Activated CD4-positive, alpha-beta memory T cell treated with anti-CD3 and anti-CD28 coated beads, Interleukin-2, amount 10 ng/mL, durations not matched to agents 7 days and 5 days (primary cell): ENCODE measurements at regions not wholly inside any gene's neighbourhood (a gene's known extent, or its start where the extent isn't known, plus 50 kb on each side); places are given as distances from the start of the nearest gene placed in this dataset.
A peak's percentile ranks its signal among the peaks of the same experiment; 100 is the strongest.
"Not testable (repeated sequence)": the region's sequence is repeated elsewhere in the genome, so short reads cannot be mapped to it uniquely, and the experiment has no call there.

Experiments used
- CTCF ChIA-PET: fragments of 350-600 bp; sonication (Branson Sonifier 250); formaldehyde crosslinking; loops from one replicate; lab custom pipeline; 2021; ENCODE audit warnings: antibody characterized with exemption, inconsistent platforms; lab: Charles Lee
- POLR2A ChIA-PET: fragments of 350-600 bp; sonication (Branson Sonifier 250); formaldehyde crosslinking; loops from one replicate; lab custom pipeline; 2021; ENCODE audit warnings: antibody characterized with exemption; lab: Charles Lee
- DNase-seq: peaks from one replicate; pipeline ENCODE4 v3.0.0-alpha.2; 2020
- H3K27ac Mint-ChIP-seq: one replicate; pipeline ENCODE4 v1.8.0; 2021; ENCODE audit warnings: mild to moderate bottlenecking, mixed read lengths
- H3K27me3 Mint-ChIP-seq: one replicate; pipeline ENCODE4 v1.8.0; 2021; ENCODE audit warnings: mixed read lengths
- H3K36me3 Mint-ChIP-seq: one replicate; pipeline ENCODE4 v1.8.0; 2021; ENCODE audit warnings: low read depth, mixed read lengths
- H3K4me1 Mint-ChIP-seq: one replicate; pipeline ENCODE4 v1.8.0; 2021; ENCODE audit warnings: mixed read lengths
- H3K4me3 Mint-ChIP-seq: one replicate; pipeline ENCODE4 v1.8.0; 2021; ENCODE audit warnings: mild to moderate bottlenecking, mixed read lengths
- H3K9me3 Mint-ChIP-seq: one replicate; pipeline ENCODE4 v1.8.0; 2021; ENCODE audit warnings: mixed read lengths

DNA sequence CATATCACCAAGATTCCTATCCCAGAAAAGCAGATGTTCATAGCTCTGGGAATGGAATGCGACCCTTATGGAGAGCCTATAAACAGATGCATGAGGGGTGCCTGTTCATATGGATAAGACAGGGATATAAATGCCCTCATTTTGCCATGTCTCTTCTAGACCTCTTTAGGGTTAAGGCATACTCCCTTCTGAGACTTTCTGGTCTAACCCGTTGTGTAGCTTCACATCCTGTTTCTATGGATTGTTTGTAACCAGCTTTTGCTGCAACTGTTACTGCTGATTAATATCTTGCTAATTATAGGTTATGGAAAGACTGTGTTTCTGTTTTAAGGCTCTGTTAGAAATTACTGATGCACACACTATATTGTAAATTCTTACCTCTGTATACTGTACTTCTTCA lies 193.5 kb upstream of the ALG10B start:
- POLR2A ChIA-PET, H3K27ac Mint-ChIP-seq, H3K4me1 Mint-ChIP-seq, CTCF ChIA-PET, H3K36me3 Mint-ChIP-seq, H3K27me3 Mint-ChIP-seq, H3K4me3 Mint-ChIP-seq, DNase-seq: not testable (repeated sequence)
- peaks cover 11% of the 10 kb centered on the region for H3K9me3 Mint-ChIP-seq

DNA sequence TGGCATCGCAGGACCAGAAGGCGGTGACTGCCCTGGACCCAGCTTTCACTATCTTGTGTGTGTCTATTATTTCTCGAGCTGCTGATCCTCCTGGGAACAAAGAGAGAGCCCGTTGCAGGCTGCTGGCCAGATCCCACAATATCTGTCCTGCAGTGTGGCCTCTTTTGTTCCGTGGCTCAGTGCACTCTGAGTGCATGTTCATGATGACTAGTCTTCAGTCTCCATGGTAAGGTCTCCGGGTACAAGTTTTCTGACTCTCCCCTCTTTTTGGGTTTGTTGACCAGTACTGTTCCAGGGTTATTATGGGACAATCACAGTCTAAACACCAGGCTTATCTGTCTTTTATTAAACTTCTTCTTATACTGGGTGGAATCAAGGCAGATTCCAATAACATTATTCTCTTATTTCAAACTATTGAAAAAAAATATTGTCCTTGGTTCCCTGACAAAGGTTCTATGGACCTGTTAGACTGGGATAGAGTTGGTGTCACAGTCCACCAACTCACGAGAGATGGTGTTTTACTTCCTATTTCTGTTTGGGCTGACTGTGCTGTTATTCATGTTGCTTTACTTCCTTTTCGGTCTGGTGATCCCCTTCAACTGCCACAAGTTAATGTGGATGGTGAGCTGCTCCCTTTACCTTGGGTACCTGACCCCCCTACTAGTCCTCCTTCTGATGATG lies 192.9 kb upstream of the ALG10B start:
- no peak for DNase-seq
- CTCF ChIA-PET = no interaction called here
- H3K27ac Mint-ChIP-seq = no peak overlapping the region

DNA sequence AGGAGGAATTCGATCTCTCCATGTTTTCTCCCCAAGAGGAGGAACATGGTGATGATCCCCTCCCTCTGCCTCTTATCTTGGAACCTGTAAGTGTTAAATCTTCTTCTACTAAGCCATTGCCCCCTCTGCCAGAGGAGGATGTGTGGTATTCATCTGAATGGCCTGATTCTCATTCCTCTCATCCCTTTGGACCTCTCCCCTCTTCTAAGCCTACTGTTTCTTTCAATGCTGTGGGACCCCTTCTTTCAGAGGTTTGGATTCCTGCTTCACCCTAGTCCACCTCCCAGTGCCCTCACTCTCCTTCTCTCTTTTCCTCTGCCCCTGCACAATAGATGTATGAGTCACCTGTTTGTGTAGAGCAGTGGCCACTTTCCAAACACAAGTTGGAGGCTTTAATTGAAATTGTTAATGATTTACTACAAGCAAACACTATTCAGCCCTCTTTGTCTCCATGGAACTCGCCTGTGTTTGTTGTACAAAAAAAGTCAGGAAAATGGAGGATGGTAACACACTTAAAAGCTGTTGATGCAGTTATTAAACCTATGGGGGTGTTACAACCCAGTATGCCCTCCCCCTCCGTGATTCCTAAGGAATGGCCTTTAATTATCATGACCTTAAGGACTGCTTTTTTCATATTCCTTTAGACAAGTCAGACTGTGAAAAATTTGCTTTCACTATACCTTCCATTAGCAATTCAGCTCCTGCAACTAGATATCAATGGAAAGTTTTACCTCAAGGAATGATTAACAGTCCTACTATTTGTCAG lies 192.1 kb upstream of the ALG10B start:
- CTCF ChIA-PET = no interaction called here

More for the DNA sequence above, 192.9 kb upstream of the ALG10B start:
- Mint-ChIP-seq H3K4me3 (no peak overlapping the region), H3K4me1 (no peaks in the 10 kb centered on the region), H3K36me3 (no peaks in the 10 kb centered on the region), H3K9me3 (peaks cover 7% of the 10 kb centered on the region), H3K27me3 (no peaks in the 10 kb centered on the region)
- POLR2A ChIA-PET = no interaction called here

DNA sequence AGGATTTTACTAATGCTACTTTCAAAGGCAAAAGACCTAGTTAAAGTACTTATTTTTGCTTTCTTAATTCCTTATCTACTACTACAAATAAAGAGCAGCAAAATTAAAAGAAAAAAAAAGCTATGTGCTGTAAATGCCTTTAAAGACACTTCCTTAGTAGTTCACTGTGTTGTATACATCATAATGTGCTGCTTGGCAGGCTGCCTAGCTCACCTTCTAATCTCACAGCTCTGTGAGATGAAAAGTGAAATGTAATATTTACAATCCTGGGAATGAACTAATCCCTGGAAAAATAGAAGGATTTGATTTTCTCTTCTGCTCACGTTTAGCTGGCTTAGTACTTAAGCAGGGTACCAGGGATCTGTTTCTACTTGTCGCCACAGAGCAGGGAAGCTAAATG lies 184.4 kb upstream of the ALG10B start:
- no peak for DNase-seq
- Mint-ChIP-seq H3K27ac (no peak overlapping the region), H3K9me3 (no peaks in the 10 kb centered on the region), H3K27me3 (no peaks in the 10 kb centered on the region), H3K4me3 (no peak overlapping the region), H3K4me1 (no peaks in the 10 kb centered on the region), H3K36me3 (no peaks in the 10 kb centered on the region)
- ChIA-PET POLR2A (no interaction called here), CTCF (interaction anchor here (2.1 kb wide), 1 partner anchor 184 kb away, joined by 5 read pairs; the partner anchor contains the start of gene ALG10B)

More for the DNA sequence above, 192.1 kb upstream of the ALG10B start:
- POLR2A ChIA-PET = no interaction called here
- Mint-ChIP-seq H3K4me3 (no peak overlapping the region), H3K27me3 (no peaks in the 10 kb centered on the region), H3K9me3 (peaks cover 5% of the 10 kb centered on the region), H3K27ac (no peak overlapping the region), H3K36me3 (no peaks in the 10 kb centered on the region), H3K4me1 (no peaks in the 10 kb centered on the region)
- no peak for DNase-seq

GRCh38 chr12:38137287-38137686 lies 179.3 kb upstream of the ALG10B start:
- Mint-ChIP-seq H3K36me3 (no peaks in the 10 kb centered on the region), H3K9me3 (no peaks in the 10 kb centered on the region), H3K27me3 (no peaks in the 10 kb centered on the region), H3K4me1 (peaks cover 12% of the 10 kb centered on the region), H3K27ac (no peak overlapping the region), H3K4me3 (no peak overlapping the region)
- ChIA-PET CTCF (interaction anchor here (1.4 kb wide), 1 partner anchor 180 kb away, joined by 5 read pairs; the partner anchor contains the start of gene ALG10B), POLR2A (no interaction called here)
- no peak for DNase-seq

GRCh38 chr12:38137716-38138115 lies 178.9 kb upstream of the ALG10B start:
- no peaks in the 10 kb centered on the region for H3K36me3 Mint-ChIP-seq
- H3K4me3 Mint-ChIP-seq = no peak overlapping the region
- CTCF ChIA-PET = interaction anchor here (1.4 kb wide), 1 partner anchor 179 kb away, joined by 5 read pairs; the partner anchor contains the start of gene ALG10B
- H3K27ac Mint-ChIP-seq = no peak overlapping the region
- DNase-seq = no peak
- no peaks in the 10 kb centered on the region for H3K9me3 Mint-ChIP-seq
- peaks cover 12% of the 10 kb centered on the region for H3K4me1 Mint-ChIP-seq
- no peaks in the 10 kb centered on the region for H3K27me3 Mint-ChIP-seq
- POLR2A ChIA-PET = no interaction called here

DNA sequence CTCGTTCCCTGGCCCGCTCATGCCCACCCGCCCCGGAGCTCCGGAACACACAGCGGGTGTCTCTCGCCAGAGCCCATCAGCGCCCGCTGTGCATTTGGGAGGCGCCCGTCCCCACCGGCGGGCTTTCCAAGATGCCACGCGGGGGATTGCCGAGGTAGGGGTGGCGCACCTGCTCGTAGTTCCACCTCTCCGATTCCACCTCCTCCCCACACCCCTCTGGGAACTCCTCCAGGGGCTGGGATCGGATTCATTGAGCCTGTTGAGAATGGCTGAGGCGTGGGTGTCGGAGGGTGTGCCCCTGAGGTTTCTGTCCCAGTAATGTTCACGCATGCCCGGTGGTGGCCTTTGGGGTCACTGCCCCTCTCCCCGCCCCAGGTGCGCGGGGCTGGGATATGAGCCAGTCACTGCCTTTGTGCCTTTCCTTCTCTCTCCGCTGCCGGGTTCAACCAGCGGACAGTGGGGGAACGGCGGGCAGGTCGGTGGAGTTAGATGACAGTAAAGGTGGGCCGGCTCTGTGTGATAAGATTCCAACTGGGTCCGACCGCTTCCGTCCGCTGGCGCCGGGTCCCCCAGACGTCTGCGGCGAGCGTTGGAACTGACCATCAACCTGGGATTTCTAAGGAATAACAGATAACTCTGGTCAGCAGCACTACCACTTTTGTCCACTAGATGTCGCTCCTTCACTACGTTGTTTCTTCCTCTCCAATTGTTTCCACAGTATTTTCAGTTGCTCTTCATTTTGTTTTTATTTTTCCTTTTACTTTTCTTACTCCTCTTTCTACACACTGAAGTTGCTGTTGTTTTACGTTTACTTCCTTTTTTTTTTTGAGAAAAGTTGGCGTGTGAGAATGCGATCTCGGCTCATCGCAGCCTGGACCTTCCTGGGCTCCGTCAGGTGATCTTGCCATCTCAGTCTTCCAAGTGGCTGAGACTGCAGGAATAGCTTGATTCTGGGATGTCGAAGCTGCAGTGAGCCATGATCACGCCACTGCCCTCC lies 178.1 kb upstream of the ALG10B start:
- Mint-ChIP-seq H3K36me3 (no peaks in the 10 kb centered on the region), H3K4me1 (peaks cover 12% of the 10 kb centered on the region), H3K9me3 (no peaks in the 10 kb centered on the region), H3K27me3 (no peaks in the 10 kb centered on the region), H3K27ac (no peak overlapping the region), H3K4me3 (peak overlapping the region; percentile 54)
- DNase-seq = peak; percentile 56
- POLR2A ChIA-PET = no interaction called here
- CTCF ChIA-PET = interaction anchor here (1.4 kb wide), 1 partner anchor 178 kb away, joined by 5 read pairs; the partner anchor contains the start of gene ALG10B

- Mint-ChIP-seq H3K27me3 (no peaks in the 10 kb centered on the region), H3K4me1 (peaks cover 12% of the 10 kb centered on the region), H3K36me3 (no peaks in the 10 kb centered on the region), H3K9me3 (no peaks in the 10 kb centered on the region), H3K4me3 (no peak overlapping the region), H3K27ac (no peak overlapping the region)
- CTCF ChIA-PET = no interaction called here
- POLR2A ChIA-PET = no interaction called here
- DNase-seq = no peak
Measured at GRCh38 chr12:38139456-38139855, 177.1 kb upstream of the ALG10B start.

DNA sequence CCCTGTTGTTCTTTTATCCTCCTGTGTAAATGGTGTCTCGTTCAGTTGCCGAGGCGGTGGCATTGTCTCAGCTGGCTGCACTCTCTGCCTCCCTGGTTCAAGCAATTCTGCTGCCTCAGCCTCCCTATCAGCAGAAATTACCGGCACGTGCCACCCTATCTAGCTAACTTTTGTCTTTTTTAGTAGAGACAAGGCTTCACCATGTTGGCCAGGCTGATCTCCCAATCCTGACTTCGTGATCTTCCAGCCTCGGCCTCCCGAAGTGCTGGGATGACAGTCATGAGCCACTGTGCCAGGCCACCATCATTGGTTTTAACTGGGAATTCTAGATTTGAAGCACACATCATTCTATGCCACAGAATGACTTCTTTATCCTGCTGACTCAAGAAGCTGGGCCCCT lies 175.3 kb upstream of the ALG10B start:
- no peak overlapping the region for H3K4me3 Mint-ChIP-seq
- peaks cover 12% of the 10 kb centered on the region for H3K4me1 Mint-ChIP-seq
- no peak for DNase-seq
- H3K27ac Mint-ChIP-seq = no peak overlapping the region
- H3K27me3 Mint-ChIP-seq = no peaks in the 10 kb centered on the region
- ChIA-PET POLR2A (no interaction called here), CTCF (interaction anchor here (1.0 kb wide), 1 partner anchor 176 kb away, joined by 3 read pairs; the partner anchor contains the start of gene ALG10B)
- no peaks in the 10 kb centered on the region for H3K9me3 Mint-ChIP-seq
- H3K36me3 Mint-ChIP-seq = no peaks in the 10 kb centered on the region

DNA sequence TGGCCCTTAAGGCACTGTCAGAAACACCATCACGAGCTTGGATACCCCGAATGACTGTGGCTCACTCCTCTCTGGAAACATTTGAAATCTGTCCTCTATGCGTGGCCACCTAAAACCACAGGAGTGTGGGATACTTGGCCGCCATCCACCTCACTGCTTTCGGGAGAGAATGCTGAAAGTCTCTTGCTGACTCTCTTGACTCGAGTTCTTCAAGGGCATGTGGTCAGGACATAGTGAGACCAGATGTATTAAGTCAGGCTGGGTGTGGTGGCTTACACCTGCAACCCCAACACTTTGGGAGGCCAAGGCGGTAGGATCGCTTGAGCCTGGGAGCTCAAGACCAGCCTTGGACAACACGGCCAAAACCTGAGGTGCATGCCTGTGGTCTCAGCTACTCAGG lies 174.7 kb upstream of the ALG10B start:
- H3K27ac Mint-ChIP-seq = no peak overlapping the region
- no peaks in the 10 kb centered on the region for H3K9me3 Mint-ChIP-seq
- no peaks in the 10 kb centered on the region for H3K27me3 Mint-ChIP-seq
- ChIA-PET CTCF (interaction anchor here (1.0 kb wide), 1 partner anchor 175 kb away, joined by 3 read pairs; the partner anchor contains the start of gene ALG10B), POLR2A (no interaction called here)
- H3K36me3 Mint-ChIP-seq = no peaks in the 10 kb centered on the region
- peaks cover 12% of the 10 kb centered on the region for H3K4me1 Mint-ChIP-seq
- no peak overlapping the region for H3K4me3 Mint-ChIP-seq
- DNase-seq = no peak

DNA sequence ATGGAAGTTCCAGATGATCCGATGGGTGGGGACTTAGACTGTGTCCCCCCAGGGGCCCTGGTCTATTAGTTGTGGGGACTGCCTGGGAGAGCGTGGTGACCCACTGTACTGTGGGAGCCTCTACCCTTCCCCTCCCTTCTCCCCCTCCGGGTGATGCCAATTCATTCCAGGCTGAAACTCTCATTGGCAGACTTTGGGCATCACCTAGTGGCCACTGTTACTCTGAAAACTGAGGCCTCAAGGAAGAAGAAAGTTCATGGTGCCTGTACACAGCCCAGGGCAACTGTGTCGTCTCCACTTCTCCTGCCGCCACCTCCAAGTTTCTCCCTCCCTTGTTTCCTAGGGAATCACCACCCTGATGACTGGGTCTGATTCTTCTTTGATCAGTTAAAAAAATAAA lies 173.6 kb upstream of the ALG10B start:
- H3K27me3 Mint-ChIP-seq = no peaks in the 10 kb centered on the region
- H3K36me3 Mint-ChIP-seq = no peaks in the 10 kb centered on the region
- no peak overlapping the region for H3K4me3 Mint-ChIP-seq
- no peak for DNase-seq
- peaks cover 12% of the 10 kb centered on the region for H3K4me1 Mint-ChIP-seq
- CTCF ChIA-PET = no interaction called here
- no peak overlapping the region for H3K27ac Mint-ChIP-seq
- peaks cover 3% of the 10 kb centered on the region for H3K9me3 Mint-ChIP-seq
- POLR2A ChIA-PET = no interaction called here

DNA sequence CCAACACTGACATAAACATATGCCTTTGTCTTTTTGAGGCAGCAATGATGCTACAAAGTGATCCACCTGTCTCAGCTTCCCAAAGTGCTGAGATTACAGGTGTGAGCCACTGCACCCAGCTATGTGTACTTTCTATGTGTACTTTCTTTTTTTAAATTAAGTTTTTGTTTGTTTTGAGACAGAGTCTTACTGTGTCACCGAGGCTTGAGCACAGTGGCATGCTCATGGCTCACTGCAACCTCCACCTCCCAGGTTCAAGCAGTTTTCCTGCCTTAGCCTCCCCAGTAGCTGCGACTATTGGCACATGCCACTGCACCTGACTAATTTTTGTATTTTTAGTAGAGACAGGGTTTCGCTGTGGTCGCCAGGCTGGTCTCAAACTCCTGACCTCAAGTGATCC lies 172.5 kb upstream of the ALG10B start:
- DNase-seq = no peak

More for the DNA sequence above, 172.5 kb upstream of the ALG10B start:
- peaks cover 5% of the 10 kb centered on the region for H3K9me3 Mint-ChIP-seq
- ChIA-PET POLR2A (no interaction called here), CTCF (no interaction called here)
- no peak overlapping the region for H3K27ac Mint-ChIP-seq
- H3K27me3 Mint-ChIP-seq = no peaks in the 10 kb centered on the region
- peaks cover 4% of the 10 kb centered on the region for H3K4me1 Mint-ChIP-seq
- H3K4me3 Mint-ChIP-seq = no peak overlapping the region
- H3K36me3 Mint-ChIP-seq = no peaks in the 10 kb centered on the region
